OCI-LY3 (cell line): ENCODE measurements at regions not wholly inside any gene's neighbourhood (a gene's known extent, or its start where the extent isn't known, plus 50 kb on each side); places are given as distances from the start of the nearest gene placed in this dataset.

Source experiments
- H2AFZ ChIP-seq: fragments of 200-600, 300-600 bp; shearing (Covaris generic); 2 replicates; pipeline ENCODE4 v1.6.0; 2014; ENCODE audit warnings: antibody characterized with exemption, low read depth, low read length
- H3K27ac ChIP-seq: fragments of 200-600, 300-600 bp; sonication (generic); 2 replicates; pipeline ENCODE4 v1.5.1; 2014; ENCODE audit warnings: mild to moderate bottlenecking, low read length, moderate library complexity, mixed read lengths
- H3K27me3 ChIP-seq: fragments of 200-600, 300-600 bp; sonication (generic); 2 replicates; pipeline ENCODE4 v1.6.1; 2014; ENCODE audit warnings: low read depth, low read length, mixed read lengths
- H3K36me3 ChIP-seq: fragments of 200-600, 300-600 bp; sonication (generic); replicated peaks from 2 replicates; pipeline ENCODE3; 2014; ENCODE audit warnings: low read depth, low read length, mixed read lengths
- H3K4me1 ChIP-seq: fragments of 300-600, 200-600 bp; sonication (generic); 2 replicates; pipeline ENCODE4 v1.6.1; 2014; ENCODE audit warnings: low read length, mixed read lengths
- H3K4me2 ChIP-seq: fragments of 200-600, 300-600 bp; sonication (generic); 2 replicates; pipeline ENCODE4 v1.6.1; 2014; ENCODE audit warnings: low read length, mixed read lengths
- H3K4me3 ChIP-seq: fragments of 300-600, 200-600 bp; sonication (generic); 2 replicates; pipeline ENCODE4 v1.5.1; 2014; ENCODE audit warnings: antibody characterized with exemption, mild to moderate bottlenecking, low read length, moderate library complexity
- H3K79me2 ChIP-seq: fragments of 300-600, 200-600 bp; shearing (Covaris generic); 2 replicates; pipeline ENCODE4 v1.6.1; 2014; ENCODE audit warnings: mild to moderate bottlenecking, low read length, mixed read lengths
- H3K9ac ChIP-seq: fragments of 300-600, 200-600 bp; shearing (Covaris generic); 2 replicates; pipeline ENCODE4 v1.6.0; 2014; ENCODE audit warnings: mild to moderate bottlenecking, low read length, moderate library complexity
- H3K9me3 ChIP-seq: fragments of 200-600, 300-600 bp; shearing (Covaris generic); 2 replicates; pipeline ENCODE4 v1.6.1; 2014; ENCODE audit warnings: low read length, mixed read lengths; ENCODE audit not compliant: insufficient read depth
- H4K20me1 ChIP-seq: fragments of 200-600, 300-600 bp; sonication (generic); 2 replicates; pipeline ENCODE4 v1.6.1; 2016; ENCODE audit warnings: low read length, mixed read lengths; ENCODE audit not compliant: insufficient read depth
- EZH2phosphoT487 ChIP-seq: fragments of 200-600 bp; shearing (Covaris generic); IDR thresholded peaks from 2 replicates; pipeline ENCODE4 v1.6.1; 2018; ENCODE audit warnings: antibody characterized with exemption, mixed run types, low read depth
- TF ChIP-seq, protein P1 (sequence below): fragments of 200-600, 300-600 bp; sonication (generic); IDR thresholded peaks from 2 replicates; pipeline ENCODE4 v1.5.1; 2014; ENCODE audit warnings: antibody characterized with exemption, low read length, low read depth

- TF ChIP-seq, protein P1, sequence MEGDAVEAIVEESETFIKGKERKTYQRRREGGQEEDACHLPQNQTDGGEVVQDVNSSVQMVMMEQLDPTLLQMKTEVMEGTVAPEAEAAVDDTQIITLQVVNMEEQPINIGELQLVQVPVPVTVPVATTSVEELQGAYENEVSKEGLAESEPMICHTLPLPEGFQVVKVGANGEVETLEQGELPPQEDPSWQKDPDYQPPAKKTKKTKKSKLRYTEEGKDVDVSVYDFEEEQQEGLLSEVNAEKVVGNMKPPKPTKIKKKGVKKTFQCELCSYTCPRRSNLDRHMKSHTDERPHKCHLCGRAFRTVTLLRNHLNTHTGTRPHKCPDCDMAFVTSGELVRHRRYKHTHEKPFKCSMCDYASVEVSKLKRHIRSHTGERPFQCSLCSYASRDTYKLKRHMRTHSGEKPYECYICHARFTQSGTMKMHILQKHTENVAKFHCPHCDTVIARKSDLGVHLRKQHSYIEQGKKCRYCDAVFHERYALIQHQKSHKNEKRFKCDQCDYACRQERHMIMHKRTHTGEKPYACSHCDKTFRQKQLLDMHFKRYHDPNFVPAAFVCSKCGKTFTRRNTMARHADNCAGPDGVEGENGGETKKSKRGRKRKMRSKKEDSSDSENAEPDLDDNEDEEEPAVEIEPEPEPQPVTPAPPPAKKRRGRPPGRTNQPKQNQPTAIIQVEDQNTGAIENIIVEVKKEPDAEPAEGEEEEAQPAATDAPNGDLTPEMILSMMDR: no peak
- no peak for TF ChIP-seq EZH2phosphoT487
- Histone ChIP-seq H3K4me2 (no peak overlapping the region), H3K4me1 (no peaks in the 10 kb centered on the region), H2AFZ (no peak overlapping the region), H3K9me3 (no peaks in the 10 kb centered on the region), H3K9ac (no peak overlapping the region), H3K27ac (no peak overlapping the region), H3K36me3 (no peaks in the 10 kb centered on the region), H3K79me2 (no peaks in the 10 kb centered on the region), H3K27me3 (no peaks in the 10 kb centered on the region), H3K4me3 (no peak overlapping the region), H4K20me1 (no peaks in the 10 kb centered on the region)
Observed at GRCh38 chr6:147648916-147649315, 140.4 kb downstream of the SAMD5 start.

DNA sequence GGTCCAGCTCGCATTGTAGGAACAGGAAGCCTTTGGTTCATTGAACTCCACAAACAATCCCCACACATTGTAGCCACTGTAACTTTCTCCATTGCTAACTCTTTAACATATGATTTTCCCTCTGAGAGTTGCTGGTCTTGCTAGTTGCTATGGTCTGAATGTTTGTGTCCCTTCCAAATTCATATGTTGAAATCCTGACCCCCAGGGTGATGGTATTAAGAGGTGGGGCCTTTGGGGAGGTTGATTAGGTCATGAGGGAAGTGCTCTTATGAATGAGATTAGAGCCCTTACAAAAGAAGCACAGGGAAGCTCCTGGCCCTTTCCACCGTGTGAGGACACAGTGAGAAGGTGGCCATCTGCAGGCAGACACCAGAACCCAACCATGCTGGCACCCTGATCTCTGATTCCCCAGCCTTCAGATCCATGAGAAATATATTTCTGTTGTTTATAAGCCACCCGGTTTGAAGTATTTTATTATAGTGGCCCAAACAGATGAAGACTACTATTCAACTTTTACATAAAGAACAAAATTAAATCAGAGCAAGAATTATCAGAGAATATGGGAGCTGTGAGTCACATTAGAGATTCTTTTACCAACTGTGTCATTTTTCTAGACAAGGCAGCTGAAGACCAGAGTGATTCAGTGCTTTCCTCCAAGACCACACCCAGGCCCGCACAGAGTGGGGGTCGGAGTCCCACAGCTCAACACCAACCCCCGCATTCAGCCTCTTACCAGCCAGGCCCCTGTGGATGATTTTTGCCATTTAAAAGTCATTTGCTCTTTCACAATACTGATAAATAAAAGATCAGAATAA lies 143.0 kb downstream of the SAMD5 start:
- no peak overlapping the region for H3K9ac ChIP-seq
- no peaks in the 10 kb centered on the region for H3K36me3 ChIP-seq
- no peaks in the 10 kb centered on the region for H4K20me1 ChIP-seq
- no peaks in the 10 kb centered on the region for H3K4me1 ChIP-seq
- no peak overlapping the region for H3K4me2 ChIP-seq
- no peak overlapping the region for H2AFZ ChIP-seq
- H3K4me3 ChIP-seq: no peak overlapping the region
- TF ChIP-seq EZH2phosphoT487: no peak
- TF ChIP-seq, protein P1: no peak
- no peaks in the 10 kb centered on the region for H3K9me3 ChIP-seq
- H3K79me2 ChIP-seq: no peaks in the 10 kb centered on the region
- H3K27me3 ChIP-seq: no peaks in the 10 kb centered on the region
- H3K27ac ChIP-seq: no peak overlapping the region

DNA sequence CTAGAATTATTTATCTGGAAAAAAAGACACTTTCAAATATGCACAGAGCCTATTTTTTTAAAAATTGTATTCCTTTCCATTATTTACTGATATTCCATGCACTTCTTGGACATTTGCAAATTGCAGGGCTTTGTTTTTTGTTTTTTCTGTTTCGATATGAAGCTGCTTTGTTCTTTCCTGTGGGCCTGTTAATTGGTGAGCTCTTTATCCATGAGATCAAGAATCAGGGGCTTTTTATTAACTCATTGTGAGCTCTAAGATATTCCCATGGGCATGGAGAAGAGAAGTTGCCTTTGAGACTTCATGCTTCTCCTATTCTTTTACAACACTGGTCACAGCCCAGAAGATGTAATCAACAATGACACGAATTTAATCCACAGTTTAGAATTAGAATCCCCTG lies 145.1 kb downstream of the SAMD5 start:
- no peaks in the 10 kb centered on the region for H3K79me2 ChIP-seq
- no peaks in the 10 kb centered on the region for H3K4me1 ChIP-seq

DNA sequence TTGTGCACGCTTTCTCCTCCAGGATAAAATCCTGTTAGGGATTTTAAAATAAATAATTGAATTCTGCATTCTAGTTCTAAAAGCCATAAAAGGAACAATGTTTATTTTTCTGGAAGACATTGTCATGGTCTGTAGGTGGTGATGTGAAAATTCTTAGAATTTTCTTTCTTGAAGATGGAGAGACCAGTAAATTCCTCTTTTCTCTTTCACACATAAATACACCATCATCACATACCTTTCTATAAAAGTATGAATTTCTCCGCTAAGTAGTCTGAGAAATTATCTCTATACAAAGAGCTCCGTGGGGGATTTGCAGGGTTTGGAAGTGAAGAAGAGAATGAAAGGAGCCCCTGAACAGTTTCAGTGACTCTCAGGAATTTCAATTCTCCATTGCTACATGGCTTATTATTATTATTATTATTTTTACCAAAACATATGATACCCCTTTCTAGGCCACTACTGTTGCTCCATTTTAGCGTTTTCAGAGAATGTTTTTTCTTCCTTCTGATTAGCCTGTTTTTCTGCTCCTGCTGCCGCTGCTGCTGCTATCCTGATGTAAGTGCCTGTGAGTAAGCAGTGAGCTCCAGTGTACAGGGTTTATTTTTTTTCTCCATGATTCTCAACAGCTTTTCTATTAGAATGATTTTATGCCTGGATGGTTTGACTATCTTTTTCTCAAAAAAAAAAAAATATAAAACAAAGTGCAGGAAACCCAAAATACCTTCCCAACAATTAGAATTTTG lies 145.8 kb downstream of the SAMD5 start:
- no peaks in the 10 kb centered on the region for H4K20me1 ChIP-seq
- H3K27me3 ChIP-seq: no peaks in the 10 kb centered on the region
- no peak overlapping the region for H3K9ac ChIP-seq
- no peaks in the 10 kb centered on the region for H3K4me1 ChIP-seq
- no peak overlapping the region for H3K27ac ChIP-seq
- H3K9me3 ChIP-seq: no peaks in the 10 kb centered on the region
- no peak overlapping the region for H2AFZ ChIP-seq
- H3K4me2 ChIP-seq: no peak overlapping the region
- no peak overlapping the region for H3K4me3 ChIP-seq
- H3K79me2 ChIP-seq: no peaks in the 10 kb centered on the region
- H3K36me3 ChIP-seq: no peaks in the 10 kb centered on the region
- TF ChIP-seq, protein P1: no peak
- no peak for TF ChIP-seq EZH2phosphoT487

More for the DNA sequence above, 145.1 kb downstream of the SAMD5 start:
- TF ChIP-seq EZH2phosphoT487: no peak
- TF ChIP-seq, protein P1: no peak
- H4K20me1 ChIP-seq: no peaks in the 10 kb centered on the region
- H3K9me3 ChIP-seq: no peaks in the 10 kb centered on the region
- H3K36me3 ChIP-seq: no peaks in the 10 kb centered on the region
- H3K27me3 ChIP-seq: no peaks in the 10 kb centered on the region
- no peak overlapping the region for H2AFZ ChIP-seq
- no peak overlapping the region for H3K9ac ChIP-seq
- no peak overlapping the region for H3K4me3 ChIP-seq
- no peak overlapping the region for H3K4me2 ChIP-seq
- H3K27ac ChIP-seq: no peak overlapping the region
